ENCODE measurements at regions not wholly inside any gene's neighbourhood (a gene's known extent, or its start where the extent isn't known, plus 50 kb on each side); places are given as distances from the start of the nearest gene placed in this dataset.

GRCh38 chr13:57877601-57878000 is 246.1 kb downstream of the PCDH17 start:
- TF ChIP-seq SNAPC5 (CRISPR knock-in tag; IDR thresholded peaks at IDR 0.05; ENCODE audit: borderline replicate concordance) (no peak), POLR2A (IDR thresholded peaks at IDR 0.05; ENCODE audit: insufficient read depth in 1 of 2, low read depth in 2 of 2, low read length in 2 of 2) (no peak), ZNF639 (CRISPR knock-in tag; conservative IDR thresholded peaks at IDR 0.05) (no peak), MAZ (IDR thresholded peaks at IDR 0.05; ENCODE audit: borderline replicate concordance, low read depth, low read length) (no peak), MAZ (CRISPR knock-in tag; IDR thresholded peaks at IDR 0.05; ENCODE audit: low read depth) (no peak), ZNF687 (CRISPR knock-in tag; IDR thresholded peaks at IDR 0.05) (no peak), FOXP1 (IDR thresholded peaks at IDR 0.05) (no peak), FOXP1 (CRISPR knock-in tag; IDR thresholded peaks at IDR 0.05) (no peak), ZNF766 (CRISPR knock-in tag; IDR thresholded peaks at IDR 0.05; ENCODE audit: borderline replicate concordance) (no peak), USF2 (IDR thresholded peaks at IDR 0.05; ENCODE audit: low read depth, low read length) (no peak), USF2 (CRISPR knock-in tag; IDR thresholded peaks at IDR 0.05; ENCODE audit: borderline replicate concordance) (no peak)

Data from HepG2 (cell line).